A549 (cell line): ENCODE measurements at regions not wholly inside any gene's neighbourhood (a gene's known extent, or its start where the extent isn't known, plus 50 kb on each side); places are given as distances from the start of the nearest gene placed in this dataset.

Experiments used
- ATAC-seq, 2 experiments: fragments of 200-7000 bp in 1 of 2; fragments of >200 bp in 1 of 2; cut with Nextera tagmentation in 1 of 2; cut with Tn5 transposase in 1 of 2; 3 replicates each; pipeline versions ENCODE4 v1.8.0 to v1.9.1; 2018 to 2020; ENCODE audit warnings: mild to moderate bottlenecking in 1 of 2, moderate library complexity in 1 of 2
- CTCF ChIA-PET: fragments of 300-600 bp; sonication (Branson Sonifier 250); formaldehyde crosslinking; extraction: SDS; loops from one replicate; lab custom pipeline; 2021; ENCODE audit warnings: antibody characterized with exemption, inconsistent platforms; lab: Yijun Ruan, JAX
- POLR2A ChIA-PET: fragments of 350-600 bp; formaldehyde crosslinking; extraction: SDS; loops from one replicate; lab custom pipeline; 2021; ENCODE audit warnings: antibody characterized with exemption, inconsistent platforms; lab: Yijun Ruan, JAX
- DNase-seq, 2 experiments: peaks; one replicate each; pipeline versions ENCODE4 v3.0.0 to v3.0.0-alpha.2; 2011 to 2016; ENCODE audit warnings: low read depth in 1 of 2, low spot score in 1 of 2
- FAIRE-seq: peaks from 2 replicates; lab custom pipeline; 2011; peaks lifted over from hg19 to GRCh38; lab: Jason Lieb, UNC
- H3K27ac ChIP-seq, 2 experiments: fragments of >200 bp; sonication (Bioruptor Twin); formaldehyde crosslinking; 3 replicates each; pipeline ENCODE4 v1.5.1; 2016 to 2017
- H3K4me1 ChIP-seq: fragments of >200 bp; sonication (Bioruptor Twin); formaldehyde crosslinking; 3 replicates; pipeline ENCODE4 v1.6.1; 2016
- H3K4me2 ChIP-seq: fragments of >200 bp; sonication (Bioruptor Twin); formaldehyde crosslinking; 3 replicates; pipeline ENCODE4 v1.6.1; 2016
- H3K4me3 ChIP-seq: fragments of >200 bp; sonication (Bioruptor Twin); formaldehyde crosslinking; 3 replicates; pipeline ENCODE4 v1.5.1; 2016
- H3K9me3 ChIP-seq: fragments of >200 bp; sonication (Bioruptor Twin); formaldehyde crosslinking; 3 replicates; pipeline ENCODE4 v1.6.1; 2016
- CBX8 ChIP-seq: fragments of 200-600 bp; sonication (generic); IDR thresholded peaks from 2 replicates; pipeline ENCODE4 v1.6.1; 2016
- CHD4 ChIP-seq: fragments of 200-600 bp; sonication (generic); IDR thresholded peaks from 2 replicates; pipeline ENCODE4 v1.6.1; 2016; ENCODE audit warnings: antibody characterized with exemption, mild to moderate bottlenecking, borderline replicate concordance
- CTCF ChIP-seq: fragments of >200 bp; sonication (Bioruptor Twin); formaldehyde crosslinking; IDR thresholded peaks from 3 replicates; pipeline ENCODE4 v1.5.1; 2016
- EHF ChIP-seq: fragments of 250-450 bp; sonication (Bioruptor Pico); IDR thresholded peaks from 2 replicates; pipeline ENCODE4 v1.5.0; 2020; ENCODE audit warnings: mild to moderate bottlenecking
- FOSB ChIP-seq: fragments of 250-450 bp; sonication (Bioruptor Pico); IDR thresholded peaks from 2 replicates; pipeline ENCODE4 v1.5.0; 2020; ENCODE audit warnings: mild to moderate bottlenecking, moderate library complexity
- FOSL2 ChIP-seq, 2 experiments: fragments of 450-650 bp in 1 of 2; fragments of >200 bp in 1 of 2; sonication (Bioruptor Twin) in 1 of 2; formaldehyde crosslinking; IDR thresholded peaks; 2 replicates each; pipeline versions ENCODE4 v1.5.0 to v1.6.1; 2016 to 2020; ENCODE audit warnings: mild to moderate bottlenecking in 1 of 2, moderate library complexity in 1 of 2
- FOXS1 ChIP-seq: fragments of 250-450 bp; sonication (Bioruptor Pico); IDR thresholded peaks from 2 replicates; pipeline ENCODE4 v1.5.0; 2020; ENCODE audit warnings: mild to moderate bottlenecking, moderate library complexity
- GATA3 ChIP-seq: IDR thresholded peaks from 2 replicates; pipeline ENCODE4 v1.6.1; 2012; ENCODE audit warnings: borderline replicate concordance
- HES2 ChIP-seq: fragments of >200 bp; sonication (Bioruptor Twin); formaldehyde crosslinking; IDR thresholded peaks from 2 replicates; pipeline ENCODE4 v1.6.1; 2016
- HMGXB4 ChIP-seq: fragments of 250-450 bp; sonication (Bioruptor Pico); IDR thresholded peaks from 2 replicates; pipeline ENCODE4 v1.5.0; 2021; ENCODE audit warnings: mild to moderate bottlenecking, moderate library complexity, borderline replicate concordance
- HOXA7 ChIP-seq: fragments of 250-450 bp; sonication (Bioruptor Pico); IDR thresholded peaks from 2 replicates; pipeline ENCODE4 v1.5.0; 2020; ENCODE audit warnings: mild to moderate bottlenecking, moderate library complexity
- HOXB13 ChIP-seq: fragments of 250-450 bp; sonication (Bioruptor Pico); IDR thresholded peaks from 2 replicates; pipeline ENCODE4 v1.5.0; 2020; ENCODE audit warnings: low read depth, mild to moderate bottlenecking, moderate library complexity
- KDM1A ChIP-seq: fragments of 200-600 bp; sonication (generic); IDR thresholded peaks from 2 replicates; pipeline ENCODE4 v1.6.1; 2016; ENCODE audit warnings: low read depth, mild to moderate bottlenecking
- MAX ChIP-seq: IDR thresholded peaks from 2 replicates; pipeline ENCODE4 v1.6.1; 2012
- MAZ ChIP-seq: fragments of 150-350 bp; IDR thresholded peaks from 2 replicates; pipeline ENCODE4 v1.6.1; 2014; ENCODE audit warnings: antibody characterized with exemption, low read depth, low read length, borderline replicate concordance
- MYC ChIP-seq: IDR thresholded peaks from 2 replicates; pipeline ENCODE4 v1.6.1; 2012; ENCODE audit warnings: mild to moderate bottlenecking, inconsistent platforms, low read length, improper control_type of control experiment, borderline replicate concordance
- NFE2L2 ChIP-seq: fragments of 150-350 bp; conservative IDR thresholded peaks from 2 replicates; pipeline ENCODE4 v1.6.1; 2014; ENCODE audit warnings: low read length
- NPAS2 ChIP-seq: fragments of 250-450 bp; sonication (Bioruptor Pico); IDR thresholded peaks from 2 replicates; pipeline ENCODE4 v1.8.0; 2022; ENCODE audit warnings: mild to moderate bottlenecking, moderate library complexity, borderline replicate concordance
- POLR2A ChIP-seq: IDR thresholded peaks from 2 replicates; pipeline ENCODE4 v1.6.1; 2012; ENCODE audit warnings: mild to moderate bottlenecking, low read length
- POLR2AphosphoS2 ChIP-seq: conservative IDR thresholded peaks from 2 replicates; pipeline ENCODE4 v1.6.1; 2012; ENCODE audit warnings: low read length, improper control_type of control experiment, inconsistent platforms
- RAD21 ChIP-seq, 2 experiments: fragments of >200 bp in 1 of 2; sonication (Bioruptor Twin) in 1 of 2; formaldehyde crosslinking in 1 of 2; IDR thresholded peaks in 1 of 2; conservative IDR thresholded peaks in 1 of 2; 2 replicates in 1 of 2; 3 replicates in 1 of 2; pipeline ENCODE4 v1.6.1; 2012 to 2018; ENCODE audit warnings: inconsistent platforms in 1 of 2
- RARB ChIP-seq: fragments of 250-450 bp; sonication (Bioruptor Pico); IDR thresholded peaks from 2 replicates; pipeline ENCODE4 v1.8.0; 2021; ENCODE audit warnings: mild to moderate bottlenecking, moderate library complexity
- RCOR1 ChIP-seq: fragments of 150-350 bp; IDR thresholded peaks from 2 replicates; pipeline ENCODE4 v1.6.1; 2014; ENCODE audit warnings: antibody characterized with exemption, low read length, low read depth
- REST ChIP-seq: fragments of 200-600 bp; sonication (generic); IDR thresholded peaks from 2 replicates; pipeline ENCODE4 v1.6.1; 2016; ENCODE audit warnings: antibody characterized with exemption, mild to moderate bottlenecking, moderate library complexity
- SMC3 ChIP-seq: fragments of >200 bp; sonication (Bioruptor Twin); formaldehyde crosslinking; IDR thresholded peaks from 3 replicates; pipeline ENCODE4 v1.6.1; 2018; ENCODE audit warnings: inconsistent platforms
- SREBF2 ChIP-seq: fragments of 450-650 bp; IDR thresholded peaks from 2 replicates; pipeline ENCODE4 v1.6.1; 2014; ENCODE audit warnings: mild to moderate bottlenecking, moderate library complexity
- TFCP2L1 ChIP-seq: fragments of 250-450 bp; sonication (Bioruptor Pico); IDR thresholded peaks from 2 replicates; pipeline ENCODE4 v1.5.0; 2021; ENCODE audit warnings: mild to moderate bottlenecking
- USF2 ChIP-seq: fragments of 450-650 bp; IDR thresholded peaks from 2 replicates; pipeline ENCODE4 v1.6.1; 2014; ENCODE audit warnings: antibody characterized with exemption
- ZC3H11A ChIP-seq: fragments of 450-650 bp; IDR thresholded peaks from 2 replicates; pipeline ENCODE4 v1.6.1; 2014; ENCODE audit warnings: antibody characterized with exemption, mild to moderate bottlenecking
- ZFP36 ChIP-seq: fragments of 450-650 bp; IDR thresholded peaks from 2 replicates; pipeline ENCODE4 v1.6.1; 2014; ENCODE audit warnings: borderline replicate concordance; ENCODE audit not compliant: partially characterized antibody
- ZNF302 ChIP-seq: fragments of 250-450 bp; sonication (Bioruptor Pico); IDR thresholded peaks from 2 replicates; pipeline ENCODE4 v1.9.0; 2021; ENCODE audit warnings: inconsistent platforms, mild to moderate bottlenecking, moderate library complexity
- WGBS: methylation state at CpG from one replicate; pipeline ENCODE4 v1.1.6; 2017; ENCODE audit errors: missing lambda C conversion rate; 5-methylcytosine and 5-hydroxymethylcytosine counted together

- 48% methylated on average over 4 of the region's 4 CpGs for WGBS
- ChIA-PET POLR2A (no interaction called here), CTCF (no interaction called here)
- H3K4me3 ChIP-seq: no peak overlapping the region
- no peak for DNase-seq
- ATAC-seq: no peak
- no peak for TF ChIP-seq RCOR1
- no peak for TF ChIP-seq CHD4
- no peak for TF ChIP-seq FOXS1 (CRISPR knock-in tag)
- no peak for TF ChIP-seq SMC3
- no peak for TF ChIP-seq USF2
- TF ChIP-seq CTCF: no peak
- no peak for TF ChIP-seq TFCP2L1 (CRISPR knock-in tag)
- no peak for TF ChIP-seq HOXB13 (CRISPR knock-in tag)
- TF ChIP-seq CBX8: no peak
- no peak for TF ChIP-seq NFE2L2
- no peak for TF ChIP-seq SREBF2
- TF ChIP-seq NPAS2 (CRISPR knock-in tag): no peak
- TF ChIP-seq POLR2AphosphoS2: no peak
- TF ChIP-seq EHF (CRISPR knock-in tag): no peak
- no peak for TF ChIP-seq ZC3H11A
- TF ChIP-seq KDM1A: no peak
- TF ChIP-seq RAD21 (conservative IDR thresholded peaks at IDR 0.05 in 1 of 2, IDR thresholded peaks at IDR 0.05 in 1 of 2): no peak
- TF ChIP-seq GATA3: no peak
- TF ChIP-seq FOSB (CRISPR knock-in tag): no peak
- no peak for TF ChIP-seq RARB
- no peak overlapping the region for H3K27ac ChIP-seq
- no peak overlapping the region for H3K4me2 ChIP-seq
- no peak for FAIRE-seq
- H3K9me3 ChIP-seq: no peaks in the 10 kb centered on the region
- no peaks in the 10 kb centered on the region for H3K4me1 ChIP-seq
These were observed 1190.1 kb upstream of the FAM98A start for GRCh38 chr2:34789169-34789568.

- POLR2A ChIA-PET: no interaction called here
- no peak for FAIRE-seq
- no peak overlapping the region for H3K4me2 ChIP-seq
- no peak overlapping the region for H3K4me3 ChIP-seq
- no peak for TF ChIP-seq HOXA7
- TF ChIP-seq ZNF302 (CRISPR knock-in tag): no peak
- no peak for TF ChIP-seq SMC3
- no peak for TF ChIP-seq NPAS2 (CRISPR knock-in tag)
- TF ChIP-seq HES2: no peak
- TF ChIP-seq HMGXB4: no peak
- no peak for TF ChIP-seq FOSL2 (IDR thresholded peaks at IDR 0.05)
- no peak for TF ChIP-seq FOSL2 (CRISPR knock-in tag; IDR thresholded peaks at IDR 0.05)
- no peak for TF ChIP-seq TFCP2L1 (CRISPR knock-in tag)
- TF ChIP-seq MYC: no peak
- TF ChIP-seq HOXB13 (CRISPR knock-in tag): no peak
- no peak for TF ChIP-seq POLR2A
- no peak for TF ChIP-seq REST
- no peak for TF ChIP-seq MAX
- TF ChIP-seq ZFP36: no peak
- TF ChIP-seq MAZ: no peak
- no peak overlapping the region for H3K27ac ChIP-seq
- CTCF ChIA-PET: no interaction called here
- H3K4me1 ChIP-seq: no peaks in the 10 kb centered on the region
- H3K9me3 ChIP-seq: no peaks in the 10 kb centered on the region
- no peak for ATAC-seq
- DNase-seq: no peak
These were observed 1188.2 kb upstream of the FAM98A start for GRCh38 chr2:34787341-34787740.
